Neural cell (in vitro differentiated cells): ENCODE measurements at regions not wholly inside any gene's neighbourhood (a gene's known extent, or its start where the extent isn't known, plus 50 kb on each side); places are given as distances from the start of the nearest gene placed in this dataset.

Experiments used
- H2AFZ ChIP-seq: fragments of 200-600, 300-800 bp; sonication (generic), shearing (Covaris generic); 2 replicates; pipeline ENCODE4 v1.6.0; 2014; ENCODE audit warnings: low read depth, mild to moderate bottlenecking, antibody characterized with exemption, low read length, moderate library complexity
- H3F3A ChIP-seq: fragments of 200-600 bp; shearing (Covaris generic); 2 replicates; pipeline ENCODE4 v1.6.1; 2016; ENCODE audit warnings: mild to moderate bottlenecking, moderate library complexity, mixed read lengths, antibody characterized with exemption, low read length; ENCODE audit not compliant: insufficient read depth, poor library complexity, severe bottlenecking
- H3K27ac ChIP-seq: fragments of 200-600, 300-800 bp; sonication (generic), shearing (Covaris generic); 2 replicates; pipeline ENCODE4 v1.5.1; 2014; ENCODE audit warnings: mild to moderate bottlenecking, low read length, moderate library complexity
- H3K27me3 ChIP-seq: fragments of 300-800, 200-600 bp; sonication (generic), shearing (Covaris generic); 2 replicates; pipeline ENCODE4 v1.6.0; 2014; ENCODE audit warnings: mild to moderate bottlenecking, low read depth, low read length, moderate library complexity; ENCODE audit not compliant: insufficient read depth
- H3K36me3 ChIP-seq: fragments of 300-800, 200-600 bp; sonication (generic), shearing (Covaris generic); 2 replicates; pipeline ENCODE4 v1.5.1; 2014; ENCODE audit warnings: mild to moderate bottlenecking, antibody characterized with exemption, low read length, moderate library complexity; ENCODE audit not compliant: insufficient read depth
- H3K4me2 ChIP-seq: fragments of 300-800, 200-600 bp; sonication (generic), shearing (Covaris generic); 2 replicates; pipeline ENCODE4 v1.6.0; 2014; ENCODE audit warnings: mild to moderate bottlenecking, low read length
- H3K4me3 ChIP-seq: fragments of 300-800, 200-600 bp; sonication (generic), shearing (Covaris generic); 2 replicates; pipeline ENCODE4 v1.5.1; 2014; ENCODE audit warnings: mild to moderate bottlenecking, low read length, moderate library complexity
- H3K79me2 ChIP-seq: fragments of 200-600 bp; shearing (Covaris generic); replicated peaks from 2 replicates; pipeline ENCODE4 v1.6.0; 2014; ENCODE audit warnings: mild to moderate bottlenecking, low read length, moderate library complexity; ENCODE audit not compliant: insufficient read depth
- H3K9ac ChIP-seq: fragments of 300-800, 200-600 bp; sonication (generic), shearing (Covaris generic); 2 replicates; pipeline ENCODE4 v1.6.1; 2016; ENCODE audit warnings: mild to moderate bottlenecking, low read length, mixed read lengths
- H3K9me2 ChIP-seq: fragments of 200-600 bp; shearing (Covaris generic); 2 replicates; pipeline ENCODE4 v1.6.1; 2016; ENCODE audit warnings: mild to moderate bottlenecking, low read length, mixed read lengths; ENCODE audit not compliant: insufficient read depth
- H3K9me3 ChIP-seq: fragments of 200-600, 300-800 bp; sonication (generic), shearing (Covaris generic); 2 replicates; pipeline ENCODE4 v1.6.1; 2016; ENCODE audit warnings: mild to moderate bottlenecking, mixed run types, low read length, moderate library complexity, mixed read lengths
- H4K20me1 ChIP-seq: fragments of 200-600 bp; shearing (Covaris generic); 2 replicates; pipeline ENCODE4 v1.6.1; 2016; ENCODE audit warnings: mild to moderate bottlenecking, mixed run types; ENCODE audit not compliant: insufficient read depth
- EP300 ChIP-seq: fragments of 450-650 bp; conservative IDR thresholded peaks from 2 replicates; pipeline ENCODE4 v1.6.1; 2014; ENCODE audit warnings: antibody characterized with exemption, mild to moderate bottlenecking, moderate library complexity; ENCODE audit not compliant: poor library complexity, severe bottlenecking
- EZH2 ChIP-seq: fragments of 200-600, 300-800 bp; shearing (Covaris generic), sonication (generic); IDR thresholded peaks from 2 replicates; pipeline ENCODE4 v1.6.1; 2014; ENCODE audit warnings: antibody characterized with exemption, low read length, borderline replicate concordance, mild to moderate bottlenecking; ENCODE audit not compliant: insufficient read depth, poor library complexity, severe bottlenecking
- MXI1 ChIP-seq: fragments of 450-650 bp; conservative IDR thresholded peaks from 2 replicates; pipeline ENCODE4 v1.6.1; 2014; ENCODE audit warnings: antibody characterized with exemption, mild to moderate bottlenecking; ENCODE audit not compliant: poor library complexity, severe bottlenecking
- POLR2AphosphoS5 ChIP-seq: IDR thresholded peaks from 2 replicates; pipeline ENCODE4 v1.6.1; 2012
- RAD21 ChIP-seq: fragments of 450-650 bp; conservative IDR thresholded peaks from 2 replicates; pipeline ENCODE4 v1.6.1; 2014; ENCODE audit warnings: antibody characterized with exemption, mild to moderate bottlenecking, moderate library complexity
- SMC3 ChIP-seq: fragments of 450-650 bp; conservative IDR thresholded peaks from 2 replicates; pipeline ENCODE4 v1.6.1; 2014; ENCODE audit warnings: antibody characterized with exemption, mild to moderate bottlenecking, moderate library complexity; ENCODE audit not compliant: poor library complexity
- TAF1 ChIP-seq: IDR thresholded peaks from 2 replicates; pipeline ENCODE4 v1.6.1; 2012; ENCODE audit warnings: low read depth
- TF ChIP-seq, protein P1 (sequence below): IDR thresholded peaks from 2 replicates; pipeline ENCODE4 v1.6.1; 2012; ENCODE audit warnings: borderline replicate concordance
- TF ChIP-seq, protein P2 (sequence below): fragments of 450-650 bp; IDR thresholded peaks from 2 replicates; pipeline ENCODE4 v1.5.1; 2014; ENCODE audit warnings: antibody characterized with exemption, mild to moderate bottlenecking, moderate library complexity; ENCODE audit not compliant: poor library complexity, severe bottlenecking

DNA sequence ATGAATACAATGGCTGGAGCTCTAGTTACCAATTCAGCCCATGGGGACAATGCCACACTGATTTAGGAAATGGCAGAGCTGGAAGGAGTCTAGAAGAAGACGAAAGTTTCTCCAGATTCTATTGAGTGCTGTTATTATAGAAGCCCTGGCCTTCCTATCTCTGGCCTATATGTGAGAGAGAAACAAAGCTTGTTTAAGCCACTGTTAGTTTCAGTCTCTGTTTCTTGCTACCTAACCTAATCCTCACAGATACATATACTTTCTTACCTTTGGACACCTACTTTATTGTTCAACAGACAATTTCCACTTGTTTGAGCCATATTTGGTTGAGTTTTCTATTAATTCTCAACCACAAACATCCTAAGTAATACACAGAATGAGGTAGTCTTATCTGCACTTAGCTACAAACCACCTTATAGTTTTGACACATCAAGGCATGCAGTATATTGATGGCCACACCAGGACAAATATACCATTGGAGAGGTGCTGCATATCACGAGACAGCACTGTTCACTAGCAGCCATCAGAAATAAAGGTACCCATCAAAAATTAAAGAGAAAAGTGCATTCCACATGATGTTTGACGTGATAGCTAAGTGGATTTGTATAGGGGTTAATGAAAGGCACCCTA, 190.2 kb downstream of the SMIM20 start:
- H4K20me1 ChIP-seq: no peaks in the 10 kb centered on the region
- no peaks in the 10 kb centered on the region for H3K9me3 ChIP-seq
- no peak overlapping the region for H3K4me2 ChIP-seq
- H3K9ac ChIP-seq: no peak overlapping the region
- TF ChIP-seq, protein P1, sequence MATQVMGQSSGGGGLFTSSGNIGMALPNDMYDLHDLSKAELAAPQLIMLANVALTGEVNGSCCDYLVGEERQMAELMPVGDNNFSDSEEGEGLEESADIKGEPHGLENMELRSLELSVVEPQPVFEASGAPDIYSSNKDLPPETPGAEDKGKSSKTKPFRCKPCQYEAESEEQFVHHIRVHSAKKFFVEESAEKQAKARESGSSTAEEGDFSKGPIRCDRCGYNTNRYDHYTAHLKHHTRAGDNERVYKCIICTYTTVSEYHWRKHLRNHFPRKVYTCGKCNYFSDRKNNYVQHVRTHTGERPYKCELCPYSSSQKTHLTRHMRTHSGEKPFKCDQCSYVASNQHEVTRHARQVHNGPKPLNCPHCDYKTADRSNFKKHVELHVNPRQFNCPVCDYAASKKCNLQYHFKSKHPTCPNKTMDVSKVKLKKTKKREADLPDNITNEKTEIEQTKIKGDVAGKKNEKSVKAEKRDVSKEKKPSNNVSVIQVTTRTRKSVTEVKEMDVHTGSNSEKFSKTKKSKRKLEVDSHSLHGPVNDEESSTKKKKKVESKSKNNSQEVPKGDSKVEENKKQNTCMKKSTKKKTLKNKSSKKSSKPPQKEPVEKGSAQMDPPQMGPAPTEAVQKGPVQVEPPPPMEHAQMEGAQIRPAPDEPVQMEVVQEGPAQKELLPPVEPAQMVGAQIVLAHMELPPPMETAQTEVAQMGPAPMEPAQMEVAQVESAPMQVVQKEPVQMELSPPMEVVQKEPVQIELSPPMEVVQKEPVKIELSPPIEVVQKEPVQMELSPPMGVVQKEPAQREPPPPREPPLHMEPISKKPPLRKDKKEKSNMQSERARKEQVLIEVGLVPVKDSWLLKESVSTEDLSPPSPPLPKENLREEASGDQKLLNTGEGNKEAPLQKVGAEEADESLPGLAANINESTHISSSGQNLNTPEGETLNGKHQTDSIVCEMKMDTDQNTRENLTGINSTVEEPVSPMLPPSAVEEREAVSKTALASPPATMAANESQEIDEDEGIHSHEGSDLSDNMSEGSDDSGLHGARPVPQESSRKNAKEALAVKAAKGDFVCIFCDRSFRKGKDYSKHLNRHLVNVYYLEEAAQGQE: no peak
- no peak for TF ChIP-seq SMC3
- no peak for TF ChIP-seq EZH2
- TF ChIP-seq, protein P2, sequence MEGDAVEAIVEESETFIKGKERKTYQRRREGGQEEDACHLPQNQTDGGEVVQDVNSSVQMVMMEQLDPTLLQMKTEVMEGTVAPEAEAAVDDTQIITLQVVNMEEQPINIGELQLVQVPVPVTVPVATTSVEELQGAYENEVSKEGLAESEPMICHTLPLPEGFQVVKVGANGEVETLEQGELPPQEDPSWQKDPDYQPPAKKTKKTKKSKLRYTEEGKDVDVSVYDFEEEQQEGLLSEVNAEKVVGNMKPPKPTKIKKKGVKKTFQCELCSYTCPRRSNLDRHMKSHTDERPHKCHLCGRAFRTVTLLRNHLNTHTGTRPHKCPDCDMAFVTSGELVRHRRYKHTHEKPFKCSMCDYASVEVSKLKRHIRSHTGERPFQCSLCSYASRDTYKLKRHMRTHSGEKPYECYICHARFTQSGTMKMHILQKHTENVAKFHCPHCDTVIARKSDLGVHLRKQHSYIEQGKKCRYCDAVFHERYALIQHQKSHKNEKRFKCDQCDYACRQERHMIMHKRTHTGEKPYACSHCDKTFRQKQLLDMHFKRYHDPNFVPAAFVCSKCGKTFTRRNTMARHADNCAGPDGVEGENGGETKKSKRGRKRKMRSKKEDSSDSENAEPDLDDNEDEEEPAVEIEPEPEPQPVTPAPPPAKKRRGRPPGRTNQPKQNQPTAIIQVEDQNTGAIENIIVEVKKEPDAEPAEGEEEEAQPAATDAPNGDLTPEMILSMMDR: no peak
- no peak for TF ChIP-seq TAF1
- no peak for TF ChIP-seq EP300
- TF ChIP-seq POLR2AphosphoS5: no peak
- TF ChIP-seq MXI1: no peak
- no peak for TF ChIP-seq RAD21
- no peak overlapping the region for H3K4me3 ChIP-seq
- no peaks in the 10 kb centered on the region for H3K27me3 ChIP-seq
- H2AFZ ChIP-seq: no peak overlapping the region
- H3K27ac ChIP-seq: no peak overlapping the region
- no peaks in the 10 kb centered on the region for H3K79me2 ChIP-seq
- no peaks in the 10 kb centered on the region for H3F3A ChIP-seq
- H3K36me3 ChIP-seq: no peaks in the 10 kb centered on the region
- H3K9me2 ChIP-seq: no peaks in the 10 kb centered on the region

DNA sequence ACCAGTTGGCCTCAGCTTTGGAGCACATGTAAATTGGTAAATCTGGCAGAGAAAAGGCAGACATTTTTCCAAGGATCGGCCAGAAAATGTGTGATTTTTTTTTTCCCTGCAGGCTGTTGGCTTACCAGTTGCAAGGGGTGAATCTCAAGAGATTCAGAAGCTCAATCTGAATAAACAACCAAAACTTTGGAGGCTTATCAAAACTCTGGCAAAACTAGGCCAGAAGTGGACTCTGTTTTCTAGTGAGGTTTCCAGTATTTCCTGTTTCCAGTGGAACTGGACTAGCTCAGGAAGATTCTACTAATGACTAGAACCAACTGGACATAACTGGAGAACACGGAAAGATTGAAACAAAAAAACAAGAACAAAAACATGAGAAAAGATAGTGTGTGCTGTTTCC, 191.3 kb downstream of the SMIM20 start:
- no peaks in the 10 kb centered on the region for H3F3A ChIP-seq
- no peak overlapping the region for H3K4me3 ChIP-seq
- no peaks in the 10 kb centered on the region for H3K36me3 ChIP-seq
- no peak for TF ChIP-seq TAF1
- TF ChIP-seq, protein P2: no peak
- no peak overlapping the region for H3K27ac ChIP-seq
- no peaks in the 10 kb centered on the region for H3K9me2 ChIP-seq
- H4K20me1 ChIP-seq: no peaks in the 10 kb centered on the region
- no peaks in the 10 kb centered on the region for H3K9me3 ChIP-seq
- H3K27me3 ChIP-seq: no peaks in the 10 kb centered on the region
- H2AFZ ChIP-seq: no peak overlapping the region
- no peak overlapping the region for H3K4me2 ChIP-seq
- no peak overlapping the region for H3K9ac ChIP-seq
- H3K79me2 ChIP-seq: no peaks in the 10 kb centered on the region
